Esophagus muscularis mucosa (tissue), 4 donors: ENCODE measurements at regions not wholly inside any gene's neighbourhood (a gene's known extent, or its start where the extent isn't known, plus 50 kb on each side); places are given as distances from the start of the nearest gene placed in this dataset.

Experiments used
- CTCF ChIP-seq, 3 experiments: fragments of 200-600 bp in 2 of 3; fragments of 450-650 bp in 1 of 3; sonication (generic) in 2 of 3; IDR thresholded peaks; one replicate each; pipeline ENCODE4 v1.5.1; 2017 to 2019; ENCODE audit warnings: antibody characterized with exemption in 3 of 3, mild to moderate bottlenecking in 2 of 3, moderate library complexity in 1 of 3
- EP300 ChIP-seq: sonication (generic); formaldehyde crosslinking; IDR thresholded peaks from one replicate; pipeline ENCODE4 v1.6.1; 2017; ENCODE audit warnings: antibody characterized with exemption
- POLR2A ChIP-seq: fragments of 450-650 bp; IDR thresholded peaks from one replicate; pipeline ENCODE4 v1.6.1; 2017; ENCODE audit warnings: antibody characterized with exemption, moderate library complexity, mild to moderate bottlenecking, low read depth
- POLR2AphosphoS5 ChIP-seq, 2 donors: sonication (generic); formaldehyde crosslinking; IDR thresholded peaks; one replicate each; pipeline ENCODE4 v1.6.1; 2017; ENCODE audit warnings: antibody characterized with exemption in 2 of 2

- TF ChIP-seq CTCF (IDR thresholded peaks at IDR 0.05) (no peak), POLR2A (no peak), EP300 (no peak), POLR2AphosphoS5 (IDR thresholded peaks at IDR 0.05) (no peak)
These were observed 430.6 kb downstream of the MIAT start for GRCh38 chr22:27088026-27088425.
